Activated CD4-positive, alpha-beta T cell treated with anti-CD3 and anti-CD28 coated beads for 36 hours (primary cell): ENCODE measurements at regions not wholly inside any gene's neighbourhood (a gene's known extent, or its start where the extent isn't known, plus 50 kb on each side); places are given as distances from the start of the nearest gene placed in this dataset.
A peak's percentile ranks its signal among the peaks of the same experiment; 100 is the strongest.
"Not testable (repeated sequence)": the region's sequence is repeated elsewhere in the genome, so short reads cannot be mapped to it uniquely, and the experiment has no call there.

Source experiments
- ATAC-seq: fragments of 200-7000 bp; cut with Tn5 transposase; one replicate; pipeline ENCODE4 v1.10.0; 2021; ENCODE audit warnings: mild to moderate bottlenecking, moderate library complexity
- CTCF ChIA-PET: fragments of 350-600 bp; sonication (Branson Sonifier 250); formaldehyde crosslinking; loops from one replicate; lab custom pipeline; 2021; ENCODE audit warnings: antibody characterized with exemption; lab: Charles Lee
- POLR2A ChIA-PET: fragments of 350-600 bp; sonication (Branson Sonifier 250); formaldehyde crosslinking; loops from one replicate; lab custom pipeline; 2021; ENCODE audit warnings: antibody characterized with exemption, inconsistent platforms; lab: Charles Lee
- DNase-seq: peaks from one replicate; pipeline ENCODE4 v3.0.0-alpha.2; 2020
- H3K27ac Mint-ChIP-seq: one replicate; pipeline ENCODE4 v1.8.0; 2021; ENCODE audit warnings: mixed read lengths
- H3K27me3 Mint-ChIP-seq: one replicate; pipeline ENCODE4 v1.8.0; 2021; ENCODE audit warnings: mixed read lengths
- H3K36me3 Mint-ChIP-seq: one replicate; pipeline ENCODE4 v1.8.0; 2021; ENCODE audit warnings: low read depth, mixed read lengths
- H3K4me1 Mint-ChIP-seq: one replicate; pipeline ENCODE4 v1.8.0; 2021; ENCODE audit warnings: mixed read lengths
- H3K4me3 Mint-ChIP-seq: one replicate; pipeline ENCODE4 v1.8.0; 2021; ENCODE audit warnings: mild to moderate bottlenecking, moderate library complexity, mixed read lengths
- H3K9me3 Mint-ChIP-seq: one replicate; pipeline ENCODE4 v1.8.0; 2021; ENCODE audit warnings: low read depth, mixed read lengths
- intact Hi-C, 2 experiments: fragments of 100-400 bp; cut with DNase I in 1 of 2; cut with micrococcal nuclease in 1 of 2; formaldehyde crosslinking; loops; one replicate each; pipeline versions ENCODE4 v1.14.2 to v1.15.1; 2022 to 2024; cut with DNase I, micrococcal nuclease

GRCh38 chr3:67064105-67064504 lies 66.0 kb downstream of the KBTBD8 start:
- Mint-ChIP-seq H3K4me1 (no peaks in the 10 kb centered on the region), H3K4me3 (no peak overlapping the region), H3K27ac (no peak overlapping the region), H3K9me3 (peaks cover 2% of the 10 kb centered on the region), H3K27me3 (peaks cover 13% of the 10 kb centered on the region), H3K36me3 (peaks cover 2% of the 10 kb centered on the region)
- intact Hi-C loops, result no loop called here
- POLR2A ChIA-PET, result no interaction called here
- ATAC-seq (no peak), DNase-seq (no peak)
- CTCF ChIA-PET, result interaction anchor here (1.5 kb wide), 1 partner anchor 50 kb away, joined by 4 read pairs; no protein-coding TSS in a partner anchor

GRCh38 chr3:67067251-67067650 lies 69.1 kb downstream of the KBTBD8 start:
- intact Hi-C loops, result no loop called here
- POLR2A ChIA-PET, result no interaction called here
- CTCF ChIA-PET, result interaction anchor here (0.9 to 1.7 kb wide), 2 partner anchors 16 to 95 kb away, joined by 3 to 5 read pairs; no protein-coding TSS in a partner anchor
- Mint-ChIP-seq H3K27ac (no peak overlapping the region), H3K9me3 (no peaks in the 10 kb centered on the region), H3K36me3 (no peaks in the 10 kb centered on the region), H3K4me3 (no peak overlapping the region), H3K27me3 (peaks cover 2% of the 10 kb centered on the region), H3K4me1 (no peaks in the 10 kb centered on the region)
- no peak for ATAC-seq
- no peak for DNase-seq

- H3K27ac Mint-ChIP-seq, DNase-seq, intact Hi-C loops, ATAC-seq, H3K36me3 Mint-ChIP-seq, H3K4me3 Mint-ChIP-seq, H3K27me3 Mint-ChIP-seq, H3K9me3 Mint-ChIP-seq: not testable (repeated sequence)
- ChIA-PET CTCF (interaction anchor here (0.6 to 1.1 kb wide), 2 partner anchors 41 to 134 kb away, joined by 3 to 4 read pairs; no protein-coding TSS in a partner anchor), POLR2A (interaction anchor here (0.9 kb wide), 1 partner anchor 10 kb away, joined by 3 read pairs; no protein-coding TSS in a partner anchor)
- peaks cover 16% of the 10 kb centered on the region for H3K4me1 Mint-ChIP-seq
These were observed 74.5 kb downstream of the KBTBD8 start for GRCh38 chr3:67072640-67073039.

- no peak overlapping the region for H3K4me3 Mint-ChIP-seq
- ATAC-seq (no peak), DNase-seq (no peak)
- peaks cover 20% of the 10 kb centered on the region for H3K4me1 Mint-ChIP-seq
- POLR2A ChIA-PET, result no interaction called here
- no peaks in the 10 kb centered on the region for H3K36me3 Mint-ChIP-seq
- intact Hi-C loops, result no loop called here
- no peaks in the 10 kb centered on the region for H3K9me3 Mint-ChIP-seq
- no peak overlapping the region for H3K27ac Mint-ChIP-seq
- H3K27me3 Mint-ChIP-seq, result peaks cover 4% of the 10 kb centered on the region
- CTCF ChIA-PET, result interaction anchor here (0.8 kb wide), 1 partner anchor 834 kb away, joined by 3 read pairs; no protein-coding TSS in a partner anchor
These were observed 75.7 kb downstream of the KBTBD8 start for GRCh38 chr3:67073812-67074211.

GRCh38 chr3:67075295-67075694 lies 77.2 kb downstream of the KBTBD8 start:
- Mint-ChIP-seq H3K36me3 (no peaks in the 10 kb centered on the region), H3K27ac (no peak overlapping the region), H3K9me3 (no peaks in the 10 kb centered on the region), H3K4me1 (peaks cover 20% of the 10 kb centered on the region), H3K4me3 (no peak overlapping the region), H3K27me3 (peaks cover 4% of the 10 kb centered on the region)
- ATAC-seq (peak; percentile 74), DNase-seq (peak; percentile 23)
- ChIA-PET CTCF (no interaction called here), POLR2A (no interaction called here)
- intact Hi-C loops, result no loop called here

- ChIA-PET POLR2A (no interaction called here), CTCF (no interaction called here)
- Mint-ChIP-seq H3K27me3 (peaks cover 4% of the 10 kb centered on the region), H3K4me3 (no peak overlapping the region), H3K36me3 (no peaks in the 10 kb centered on the region), H3K27ac (no peak overlapping the region), H3K9me3 (no peaks in the 10 kb centered on the region), H3K4me1 (peaks cover 20% of the 10 kb centered on the region)
- intact Hi-C loops, result no loop called here
- no peak for ATAC-seq
- no peak for DNase-seq
These were observed 78.5 kb downstream of the KBTBD8 start for GRCh38 chr3:67076607-67077006.

- POLR2A ChIA-PET, result no interaction called here
- Mint-ChIP-seq H3K27ac (no peak overlapping the region), H3K36me3 (peaks cover 4% of the 10 kb centered on the region), H3K9me3 (peaks cover 6% of the 10 kb centered on the region), H3K4me3 (no peak overlapping the region), H3K4me1 (peaks cover 26% of the 10 kb centered on the region), H3K27me3 (peaks cover 4% of the 10 kb centered on the region)
- CTCF ChIA-PET, result no interaction called here
- ATAC-seq (peak; percentile 55), DNase-seq (no peak)
- intact Hi-C loops, result no loop called here
These were observed 79.5 kb downstream of the KBTBD8 start for GRCh38 chr3:67077656-67078055.

GRCh38 chr3:67082533-67083024 lies 84.5 kb downstream of the KBTBD8 start:
- no peak for DNase-seq
- H3K27me3 Mint-ChIP-seq, result no peaks in the 10 kb centered on the region
- CTCF ChIA-PET, result no interaction called here
- H3K36me3 Mint-ChIP-seq, result peaks cover 22% of the 10 kb centered on the region
- peaks cover 27% of the 10 kb centered on the region for H3K4me1 Mint-ChIP-seq
- no peak overlapping the region for H3K4me3 Mint-ChIP-seq
- no peak for ATAC-seq
- peaks cover 26% of the 10 kb centered on the region for H3K9me3 Mint-ChIP-seq
- POLR2A ChIA-PET, result interaction anchor here (0.9 kb wide), 1 partner anchor 10 kb away, joined by 3 read pairs; no protein-coding TSS in a partner anchor
- peak overlapping the region; percentile 94 for H3K27ac Mint-ChIP-seq
- intact Hi-C loops, result loop anchor here (2.0 to 5.0 kb wide), 3 partner anchors 84 to 110 kb away; partner anchors contain the start of gene KBTBD8 (in 2 of the 2)

GRCh38 chr3:67083277-67083676 lies 85.2 kb downstream of the KBTBD8 start:
- DNase-seq, result peak; percentile 68
- Mint-ChIP-seq H3K9me3 (peaks cover 29% of the 10 kb centered on the region), H3K4me1 (peaks cover 22% of the 10 kb centered on the region), H3K4me3 (peak overlapping the region; percentile 45), H3K27ac (peak overlapping the region; percentile 94), H3K27me3 (no peaks in the 10 kb centered on the region), H3K36me3 (peaks cover 22% of the 10 kb centered on the region)
- ChIA-PET POLR2A (interaction anchor here (0.9 kb wide), 1 partner anchor 10 kb away, joined by 3 read pairs; no protein-coding TSS in a partner anchor), CTCF (interaction anchor here (0.6 to 1.5 kb wide), 3 partner anchors 16 to 699 kb away, joined by 3 read pairs; no protein-coding TSS in a partner anchor)
- peak; percentile 99 for ATAC-seq
- intact Hi-C loops, result loop anchor here (2.0 to 5.0 kb wide), 3 partner anchors 84 to 111 kb away; partner anchors contain the start of gene KBTBD8 (in 2 of the 2)

GRCh38 chr3:67087788-67088187 lies 89.7 kb downstream of the KBTBD8 start:
- Mint-ChIP-seq H3K27ac (no peak overlapping the region), H3K36me3 (peaks cover 16% of the 10 kb centered on the region), H3K27me3 (no peaks in the 10 kb centered on the region), H3K4me1 (peaks cover 21% of the 10 kb centered on the region), H3K9me3 (peaks cover 25% of the 10 kb centered on the region), H3K4me3 (no peak overlapping the region)
- intact Hi-C loops, result no loop called here
- no peak for DNase-seq
- no peak for ATAC-seq
- CTCF ChIA-PET, result no interaction called here
- POLR2A ChIA-PET, result no interaction called here

GRCh38 chr3:67090474-67090873 lies 92.4 kb downstream of the KBTBD8 start:
- ATAC-seq (peak; percentile 55), DNase-seq (no peak)
- peaks cover 1% of the 10 kb centered on the region for H3K27me3 Mint-ChIP-seq
- H3K4me1 Mint-ChIP-seq, result peaks cover 7% of the 10 kb centered on the region
- peaks cover 18% of the 10 kb centered on the region for H3K9me3 Mint-ChIP-seq
- no peak overlapping the region for H3K4me3 Mint-ChIP-seq
- CTCF ChIA-PET, result no interaction called here
- H3K27ac Mint-ChIP-seq, result no peak overlapping the region
- intact Hi-C loops, result no loop called here
- POLR2A ChIA-PET, result no interaction called here
- peaks cover 3% of the 10 kb centered on the region for H3K36me3 Mint-ChIP-seq

GRCh38 chr3:67093305-67093704 lies 95.2 kb downstream of the KBTBD8 start:
- CTCF ChIA-PET, result interaction anchor here (2.8 kb wide), 1 partner anchor 17 kb away, joined by 7 read pairs; no protein-coding TSS in a partner anchor
- POLR2A ChIA-PET, result no interaction called here
- H3K9me3 Mint-ChIP-seq, result peaks cover 2% of the 10 kb centered on the region
- H3K27me3 Mint-ChIP-seq, result peaks cover 9% of the 10 kb centered on the region
- intact Hi-C loops, result no loop called here
- no peaks in the 10 kb centered on the region for H3K36me3 Mint-ChIP-seq
- ATAC-seq, result no peak
- H3K4me1 Mint-ChIP-seq, result peaks cover 7% of the 10 kb centered on the region
- H3K4me3 Mint-ChIP-seq, result no peak overlapping the region
- DNase-seq, result no peak
- no peak overlapping the region for H3K27ac Mint-ChIP-seq
